ENCODE measurements at regions not wholly inside any gene's neighbourhood (a gene's known extent, or its start where the extent isn't known, plus 50 kb on each side); places are given as distances from the start of the nearest gene placed in this dataset.

DNA sequence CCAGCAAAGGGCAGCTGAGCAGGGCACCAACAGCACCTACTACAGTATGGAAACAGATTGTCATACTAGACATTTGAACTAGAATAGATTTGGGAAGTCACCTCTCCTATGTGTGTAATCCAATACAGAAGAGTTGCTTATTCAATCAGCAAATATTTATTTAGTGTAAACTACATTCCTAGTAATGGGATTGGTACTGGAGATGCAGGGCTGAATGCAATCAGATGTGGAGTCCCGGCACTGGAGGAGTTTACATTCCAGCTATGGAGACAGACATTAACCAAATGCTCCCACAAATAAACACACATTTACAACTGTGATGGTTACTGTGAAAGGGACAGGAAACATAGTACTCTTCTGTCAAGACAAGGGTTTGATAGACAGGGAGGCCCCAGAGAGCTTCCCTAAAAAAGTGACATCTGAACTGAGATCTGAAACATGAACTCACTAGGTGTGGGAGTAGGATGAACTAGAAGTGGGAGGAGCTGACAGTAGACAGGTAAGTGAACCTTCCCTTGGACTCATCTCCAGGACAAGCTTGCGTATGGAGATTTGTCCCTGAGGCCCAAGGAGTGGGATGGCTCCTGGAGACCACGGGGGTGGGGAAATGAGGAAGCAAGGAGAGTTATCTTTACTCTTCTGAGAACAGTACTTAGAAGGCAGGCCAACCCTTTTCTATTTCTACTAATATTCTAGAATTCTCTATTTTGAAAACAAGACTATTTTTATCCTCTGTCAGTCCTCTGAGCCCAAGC is 420.5 kb downstream of the MAFB start:
- Mint-ChIP-seq H3K9me3 (no peaks in the 10 kb centered on the region), H3K4me1 (peaks cover 17% of the 10 kb centered on the region), H3K4me3 (no peak overlapping the region), H3K36me3 (no peaks in the 10 kb centered on the region), H3K27ac (peak overlapping the region in 1 of 7 donors; percentile 45), H3K27me3 (ENCODE audit: low read depth in 3 of 3) (peaks cover 4 to 5% (median 5%) of the 10 kb centered on the region in 3 donors)
- Histone ChIP-seq H3K9ac (ENCODE audit: insufficient read depth, low read length, poor library complexity, severe bottlenecking) (no peak overlapping the region), H3K27ac (ENCODE audit: low read depth in 1 of 2, low read length in 2 of 2) (no peak overlapping the region), H3K36me3 (replicated peaks in 1 of 2; ENCODE audit: control insufficient read depth in 1 of 2, insufficient read depth in 2 of 2, low read length in 2 of 2) (no peaks in the 10 kb centered on the region), H3K27me3 (ENCODE audit: control insufficient read depth in 2 of 2, insufficient read depth in 2 of 2, low read length in 2 of 2) (no peaks in the 10 kb centered on the region), H3K9me3 (replicated peaks in 1 of 2; ENCODE audit: control insufficient read depth in 1 of 2, insufficient read depth in 1 of 2, low read length in 2 of 2) (no peaks in the 10 kb centered on the region), H2AFZ (ENCODE audit: insufficient read depth, low read depth, low read length, poor library complexity, severe bottlenecking) (no peak overlapping the region), H3K79me2 (ENCODE audit: insufficient read depth, low read length) (no peaks in the 10 kb centered on the region), H4K20me1 (ENCODE audit: insufficient read depth, low read length) (no peaks in the 10 kb centered on the region), H3K4me2 (replicated peaks; ENCODE audit: extremely low read depth, low read length, poor library complexity, severe bottlenecking) (no peak overlapping the region), H3K4me1 (ENCODE audit: control insufficient read depth in 1 of 2, insufficient read depth in 2 of 2, low read length in 2 of 2) (peaks cover 7 to 12% of the 10 kb centered on the region in 2 donors), H3K4me3 (replicated peaks in 1 of 3; ENCODE audit: low read depth in 2 of 3, low read length in 3 of 3) (no peak overlapping the region)
- intact Hi-C loops (cut with micrococcal nuclease) = no loop called here
- TF ChIP-seq, protein P1, sequence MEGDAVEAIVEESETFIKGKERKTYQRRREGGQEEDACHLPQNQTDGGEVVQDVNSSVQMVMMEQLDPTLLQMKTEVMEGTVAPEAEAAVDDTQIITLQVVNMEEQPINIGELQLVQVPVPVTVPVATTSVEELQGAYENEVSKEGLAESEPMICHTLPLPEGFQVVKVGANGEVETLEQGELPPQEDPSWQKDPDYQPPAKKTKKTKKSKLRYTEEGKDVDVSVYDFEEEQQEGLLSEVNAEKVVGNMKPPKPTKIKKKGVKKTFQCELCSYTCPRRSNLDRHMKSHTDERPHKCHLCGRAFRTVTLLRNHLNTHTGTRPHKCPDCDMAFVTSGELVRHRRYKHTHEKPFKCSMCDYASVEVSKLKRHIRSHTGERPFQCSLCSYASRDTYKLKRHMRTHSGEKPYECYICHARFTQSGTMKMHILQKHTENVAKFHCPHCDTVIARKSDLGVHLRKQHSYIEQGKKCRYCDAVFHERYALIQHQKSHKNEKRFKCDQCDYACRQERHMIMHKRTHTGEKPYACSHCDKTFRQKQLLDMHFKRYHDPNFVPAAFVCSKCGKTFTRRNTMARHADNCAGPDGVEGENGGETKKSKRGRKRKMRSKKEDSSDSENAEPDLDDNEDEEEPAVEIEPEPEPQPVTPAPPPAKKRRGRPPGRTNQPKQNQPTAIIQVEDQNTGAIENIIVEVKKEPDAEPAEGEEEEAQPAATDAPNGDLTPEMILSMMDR (IDR thresholded peaks at IDR 0.05) = no peak
- no peak for DNase-seq
- WGBS (ENCODE audit: insufficient coverage) = no CpG with 5 or more reads among the region's 3 CpGs

GRCh38 chr20:40265825-40266533 is 423.1 kb downstream of the MAFB start:
- Histone ChIP-seq H3K27me3 (ENCODE audit: control insufficient read depth in 2 of 2, insufficient read depth in 2 of 2, low read length in 2 of 2) (no peaks in the 10 kb centered on the region), H3K9me3 (replicated peaks in 1 of 2; ENCODE audit: control insufficient read depth in 1 of 2, insufficient read depth in 1 of 2, low read length in 2 of 2) (no peaks in the 10 kb centered on the region), H3K4me1 (ENCODE audit: control insufficient read depth in 1 of 2, insufficient read depth in 2 of 2, low read length in 2 of 2) (peaks cover 15 to 21% of the 10 kb centered on the region in 2 donors), H3K36me3 (replicated peaks in 1 of 2; ENCODE audit: control insufficient read depth in 1 of 2, insufficient read depth in 2 of 2, low read length in 2 of 2) (no peaks in the 10 kb centered on the region), H3K4me2 (replicated peaks; ENCODE audit: extremely low read depth, low read length, poor library complexity, severe bottlenecking) (no peak overlapping the region), H3K9ac (ENCODE audit: insufficient read depth, low read length, poor library complexity, severe bottlenecking) (no peak overlapping the region), H3K27ac (ENCODE audit: low read depth in 1 of 2, low read length in 2 of 2) (no peak overlapping the region), H4K20me1 (ENCODE audit: insufficient read depth, low read length) (no peaks in the 10 kb centered on the region), H3K79me2 (ENCODE audit: insufficient read depth, low read length) (no peaks in the 10 kb centered on the region), H2AFZ (ENCODE audit: insufficient read depth, low read depth, low read length, poor library complexity, severe bottlenecking) (no peak overlapping the region), H3K4me3 (replicated peaks in 1 of 3; ENCODE audit: low read depth in 2 of 3, low read length in 3 of 3) (no peak overlapping the region)
- intact Hi-C loops (cut with micrococcal nuclease) = no loop called here
- peaks cover 4 to 7% (median 5%) of the 10 kb centered on the region in 3 donors for H3K27me3 Mint-ChIP-seq (ENCODE audit: low read depth in 3 of 3)
- DNase-seq = peak in 2 of 3 donors; percentile 21 to 32
- WGBS (ENCODE audit: insufficient coverage) = no CpG with 5 or more reads among the region's 6 CpGs
- TF ChIP-seq, protein P1 (IDR thresholded peaks at IDR 0.05) = peak; percentile 24
- no peaks in the 10 kb centered on the region for H3K36me3 Mint-ChIP-seq
- H3K9me3 Mint-ChIP-seq = no peaks in the 10 kb centered on the region
- no peak overlapping the region for H3K4me3 Mint-ChIP-seq
- H3K27ac Mint-ChIP-seq = no peak overlapping the region
- peaks cover 27% of the 10 kb centered on the region for H3K4me1 Mint-ChIP-seq
